SK-N-SH (cell line): ENCODE measurements at regions not wholly inside any gene's neighbourhood (a gene's known extent, or its start where the extent isn't known, plus 50 kb on each side); places are given as distances from the start of the nearest gene placed in this dataset.
"Not testable (repeated sequence)": the region's sequence is repeated elsewhere in the genome, so short reads cannot be mapped to it uniquely, and the experiment has no call there.

Experiments used
- CTCF ChIA-PET: fragments of 300-600, 350-600 bp; formaldehyde crosslinking; extraction: SDS; loops from one replicate; lab custom pipeline; 2021; lab: Yijun Ruan, JAX
- POLR2A ChIA-PET: fragments of 350-600 bp; sonication (Branson Sonifier 250); formaldehyde crosslinking; extraction: SDS; loops from one replicate; lab custom pipeline; 2020; ENCODE audit warnings: antibody characterized with exemption, inconsistent platforms; lab: Yijun Ruan, JAX
- DNase-seq: peaks from one replicate; pipeline ENCODE4 v3.0.0; 2012
- H2AFZ ChIP-seq: fragments of 200-600 bp; sonication (generic); 2 replicates; pipeline ENCODE4 v1.8.1; 2016; ENCODE audit warnings: antibody characterized with exemption, mild to moderate bottlenecking, low read depth
- H3F3A ChIP-seq: fragments of 200-600 bp; sonication (generic); replicated peaks from 2 replicates; pipeline ENCODE3; 2016; ENCODE audit warnings: antibody characterized with exemption, mild to moderate bottlenecking; ENCODE audit not compliant: insufficient read depth
- H3K27ac ChIP-seq, 2 experiments: fragments of 200-500 bp in 1 of 2; fragments of 200-600 bp in 1 of 2; sonication (Bioruptor generic) in 1 of 2; sonication (generic), shearing (Covaris generic) in 1 of 2; 2 replicates each; pipeline versions ENCODE4 v1.5.1 to v1.6.1; 2014 to 2016; ENCODE audit warnings: low read depth in 2 of 2, inconsistent platforms in 1 of 2, low read length in 1 of 2, mild to moderate bottlenecking in 1 of 2, mixed read lengths in 1 of 2
- H3K27me3 ChIP-seq: fragments of 200-600 bp; sonication (generic), shearing (Covaris generic); 2 replicates; pipeline ENCODE4 v1.6.1; 2016; ENCODE audit warnings: mixed run types; ENCODE audit not compliant: insufficient read depth
- H3K36me3 ChIP-seq, 2 experiments: fragments of 200-500 bp in 1 of 2; fragments of 200-600 bp in 1 of 2; sonication (Bioruptor generic) in 1 of 2; sonication (generic) in 1 of 2; replicated peaks in 1 of 2; 2 replicates each; pipeline versions ENCODE3 to v1.5.1; 2014 to 2016; ENCODE audit warnings: low read length in 1 of 2, mild to moderate bottlenecking in 1 of 2; ENCODE audit not compliant: insufficient read depth in 2 of 2, control insufficient read depth in 1 of 2
- H3K4me1 ChIP-seq, 2 experiments: fragments of 200-500 bp in 1 of 2; fragments of 200-600 bp in 1 of 2; sonication (Bioruptor generic) in 1 of 2; sonication (generic), shearing (Covaris generic) in 1 of 2; 2 replicates each; pipeline versions ENCODE4 v1.5.1 to v1.6.1; 2014 to 2016; ENCODE audit warnings: low read depth in 1 of 2, low read length in 1 of 2, mixed run types in 1 of 2; ENCODE audit not compliant: insufficient read depth in 2 of 2, control insufficient read depth in 1 of 2
- H3K4me2 ChIP-seq: fragments of 200-600 bp; sonication (generic), shearing (Covaris generic); 2 replicates; pipeline ENCODE4 v1.6.1; 2017; ENCODE audit warnings: mixed run types
- H3K4me3 ChIP-seq, 2 experiments: fragments of 200-500 bp in 1 of 2; fragments of 200-600 bp in 1 of 2; sonication (Bioruptor generic) in 1 of 2; sonication (generic), shearing (Covaris generic) in 1 of 2; 2 replicates each; pipeline versions ENCODE4 v1.5.1 to v1.8.1; 2014 to 2016; ENCODE audit warnings: low read depth in 2 of 2, inconsistent platforms in 1 of 2, low read length in 1 of 2, mild to moderate bottlenecking in 1 of 2, mixed read lengths in 1 of 2, moderate library complexity in 1 of 2
- H3K79me2 ChIP-seq: fragments of 200-600 bp; sonication (generic); 2 replicates; pipeline ENCODE4 v1.8.1; 2017; ENCODE audit warnings: mild to moderate bottlenecking; ENCODE audit not compliant: insufficient read depth
- H3K9ac ChIP-seq: fragments of 200-600 bp; sonication (generic); 2 replicates; pipeline ENCODE4 v1.6.1; 2017; ENCODE audit warnings: mixed run types
- H3K9me2 ChIP-seq: fragments of 200-600 bp; sonication (generic); 2 replicates; pipeline ENCODE4 v1.6.1; 2017; ENCODE audit warnings: mixed run types
- H3K9me3 ChIP-seq: fragments of 200-600 bp; sonication (generic); 2 replicates; pipeline ENCODE4 v1.6.1; 2017; ENCODE audit warnings: mixed run types, mild to moderate bottlenecking, moderate library complexity
- H4K20me1 ChIP-seq: fragments of 200-600 bp; sonication (generic); 2 replicates; pipeline ENCODE4 v1.6.1; 2017; ENCODE audit warnings: mild to moderate bottlenecking, mixed run types; ENCODE audit not compliant: insufficient read depth
- CHD2 ChIP-seq: fragments of 150-350 bp; IDR thresholded peaks from 2 replicates; pipeline ENCODE4 v1.6.1; 2018; ENCODE audit warnings: low read length; ENCODE audit not compliant: partially characterized antibody
- CTCF ChIP-seq: fragments of 200-600 bp; sonication (generic); IDR thresholded peaks from 2 replicates; pipeline ENCODE4 v1.6.1; 2017; ENCODE audit warnings: antibody characterized with exemption, mild to moderate bottlenecking, moderate library complexity
- EZH2phosphoT487 ChIP-seq: fragments of 200-600 bp; sonication (generic); IDR thresholded peaks from 2 replicates; pipeline ENCODE4 v1.6.1; 2017; ENCODE audit warnings: low read depth, mixed run types, mild to moderate bottlenecking, antibody characterized with exemption, moderate library complexity, borderline replicate concordance
- FOXJ3 ChIP-seq: sonication (generic); formaldehyde crosslinking; IDR thresholded peaks from 2 replicates; pipeline ENCODE4 v1.5.1; 2020; ENCODE audit warnings: mild to moderate bottlenecking, missing genetic modification reagents
- FOXM1 ChIP-seq: IDR thresholded peaks from 2 replicates; pipeline ENCODE4 v1.4.0; 2012; ENCODE audit warnings: low read depth, mild to moderate bottlenecking
- GABPA ChIP-seq: IDR thresholded peaks from 2 replicates; pipeline ENCODE4 v1.4.0; 2012; ENCODE audit warnings: low read depth, mild to moderate bottlenecking
- GATA2 ChIP-seq: sonication (generic); formaldehyde crosslinking; IDR thresholded peaks from 2 replicates; pipeline ENCODE4 v1.5.0; 2020; ENCODE audit warnings: mild to moderate bottlenecking, missing genetic modification reagents
- JUND ChIP-seq: IDR thresholded peaks from 2 replicates; pipeline ENCODE4 v1.4.0; 2012
- MEF2A ChIP-seq: IDR thresholded peaks from 2 replicates; pipeline ENCODE4 v1.4.0; 2012; ENCODE audit warnings: low read depth, borderline replicate concordance
- MXI1 ChIP-seq: IDR thresholded peaks from 2 replicates; pipeline ENCODE4 v1.6.1; 2012; ENCODE audit warnings: mild to moderate bottlenecking, low read depth, low read length, improper control_type of control experiment
- NFIC ChIP-seq: IDR thresholded peaks from 2 replicates; pipeline ENCODE4 v1.4.0; 2012; ENCODE audit warnings: borderline replicate concordance
- NRF1 ChIP-seq: IDR thresholded peaks from 2 replicates; pipeline ENCODE4 v1.6.1; 2012; ENCODE audit warnings: low read depth, mild to moderate bottlenecking, low read length
- REST ChIP-seq: IDR thresholded peaks from 2 replicates; pipeline ENCODE4 v1.6.1; 2012; ENCODE audit warnings: mild to moderate bottlenecking, low read depth, low read length, moderate library complexity
- RFX5 ChIP-seq: IDR thresholded peaks from 2 replicates; pipeline ENCODE4 v1.6.1; 2012; ENCODE audit warnings: mild to moderate bottlenecking, improper control_type of control experiment, low read length
- RXRA ChIP-seq: IDR thresholded peaks from 2 replicates; pipeline ENCODE4 v1.4.0; 2012; ENCODE audit warnings: low read depth, mild to moderate bottlenecking, borderline replicate concordance
- TCF12 ChIP-seq: IDR thresholded peaks from 2 replicates; pipeline ENCODE4 v1.4.0; 2012
- TEAD4 ChIP-seq: IDR thresholded peaks from 2 replicates; pipeline ENCODE4 v1.4.0; 2012; ENCODE audit warnings: mild to moderate bottlenecking, borderline replicate concordance; ENCODE audit not compliant: insufficient read depth
- YY1 ChIP-seq: IDR thresholded peaks from 2 replicates; pipeline ENCODE4 v1.4.0; 2012; ENCODE audit warnings: low read depth, mild to moderate bottlenecking
- WGBS: methylation state at CpG from one replicate; pipeline ENCODE4 v1.1.6; 2017; ENCODE audit warnings: low lambda C conversion rate; 5-methylcytosine and 5-hydroxymethylcytosine counted together

GRCh38 chr7:106757846-106758245 is 96.9 kb upstream of the CCDC71L start:
- no peaks in the 10 kb centered on the region for H3F3A ChIP-seq
- ChIA-PET CTCF (interaction anchor here (0.9 to 2.8 kb wide), 5 partner anchors 14 to 582 kb away, joined by 3 to 12 read pairs (median 6); partner anchors contain the start of gene CCDC71L), POLR2A (no interaction called here)
- no peak overlapping the region for H3K4me3 ChIP-seq
- H3K4me1 ChIP-seq = peaks cover 8% of the 10 kb centered on the region in 2 experiments; a peak in 3 of 4 replicates
- H3K36me3 ChIP-seq = no peaks in the 10 kb centered on the region
- no peaks in the 10 kb centered on the region for H3K9me3 ChIP-seq
- DNase-seq = no peak
- H3K27ac ChIP-seq = no peak overlapping the region; a peak in 1 of 4 replicates
- H3K4me2 ChIP-seq = no peak overlapping the region
- H3K9ac ChIP-seq = no peak overlapping the region
- no peaks in the 10 kb centered on the region for H3K9me2 ChIP-seq
- TF ChIP-seq RFX5 = no peak
- TF ChIP-seq GATA2 (CRISPR knock-in tag) = no peak
- TF ChIP-seq MXI1 = no peak
- TF ChIP-seq EZH2phosphoT487 = no peak
- TF ChIP-seq NFIC = peak; percentile 67
- TF ChIP-seq, all 33 proteins: peak for 1
- 61% methylated on average over 2 of the region's 2 CpGs for WGBS
- no peaks in the 10 kb centered on the region for H4K20me1 ChIP-seq
- H3K27me3 ChIP-seq = no peaks in the 10 kb centered on the region
- H3K79me2 ChIP-seq = no peaks in the 10 kb centered on the region
- H2AFZ ChIP-seq = no peak overlapping the region

- H3K4me2 ChIP-seq, H3K27ac ChIP-seq, H3K36me3 ChIP-seq, H4K20me1 ChIP-seq, H2AFZ ChIP-seq, H3K9ac ChIP-seq, DNase-seq, H3K27me3 ChIP-seq, H3K9me3 ChIP-seq, H3K4me3 ChIP-seq, H3F3A ChIP-seq, POLR2A ChIA-PET, H3K9me2 ChIP-seq: not testable (repeated sequence)
- Histone ChIP-seq H3K4me1 (peaks cover 6 to 23% of the 10 kb centered on the region in 2 experiments; a peak in 3 of 4 replicates), H3K79me2 (peaks cover 12% of the 10 kb centered on the region; the same call in 1 of the 2 replicates)
- CTCF ChIA-PET = interaction anchor here (0.7 kb wide), 1 partner anchor 30 kb away, joined by 3 read pairs; no protein-coding TSS in a partner anchor
- WGBS = 93% methylated on average over 2 of the region's 2 CpGs
These were observed 101.9 kb upstream of the CCDC71L start for GRCh38 chr7:106762845-106763244.

- CTCF ChIA-PET = interaction anchor here (0.7 to 1.7 kb wide), 2 partner anchors 29 to 587 kb away, joined by 3 to 4 read pairs; no protein-coding TSS in a partner anchor
These were observed 101.4 kb upstream of the PIK3CG start for GRCh38 chr7:106763717-106764116.

More at GRCh38 chr7:106763717-106764116, 101.4 kb upstream of the PIK3CG start:
- H3K4me1 ChIP-seq = peaks cover 0 to 19% of the 10 kb centered on the region in 2 experiments; a peak in 3 of 4 replicates
- H2AFZ ChIP-seq = no peak overlapping the region
- no peaks in the 10 kb centered on the region for H3K9me3 ChIP-seq
- TF ChIP-seq FOXM1 (no peak), REST (no peak), NFIC (no peak), NRF1 (no peak), CTCF (no peak), RFX5 (no peak), CHD2 (no peak), FOXJ3 (no peak), TEAD4 (no peak), TCF12 (no peak), RXRA (no peak), YY1 (no peak), JUND (no peak), MEF2A (no peak), GABPA (no peak)
- H3K27ac ChIP-seq = no peak overlapping the region
- H3K36me3 ChIP-seq = no peaks in the 10 kb centered on the region
- H3K79me2 ChIP-seq = peaks cover 19% of the 10 kb centered on the region; the same call in 1 of the 2 replicates
- peaks cover 6% of the 10 kb centered on the region for H3F3A ChIP-seq
- WGBS = 83% methylated on average over 2 of the region's 2 CpGs
- H4K20me1 ChIP-seq = no peaks in the 10 kb centered on the region
- no peaks in the 10 kb centered on the region for H3K27me3 ChIP-seq
- no peak for DNase-seq
- H3K9me2 ChIP-seq = no peaks in the 10 kb centered on the region
- POLR2A ChIA-PET = no interaction called here
- H3K4me3 ChIP-seq = no peak overlapping the region
- H3K4me2 ChIP-seq = no peak overlapping the region
- no peak overlapping the region for H3K9ac ChIP-seq
